ENCODE measurements at regions not wholly inside any gene's neighbourhood (a gene's known extent, or its start where the extent isn't known, plus 50 kb on each side); places are given as distances from the start of the nearest gene placed in this dataset.
"Not testable (repeated sequence)": the region's sequence is repeated elsewhere in the genome, so short reads cannot be mapped to it uniquely, and the experiment has no call there.

DNA sequence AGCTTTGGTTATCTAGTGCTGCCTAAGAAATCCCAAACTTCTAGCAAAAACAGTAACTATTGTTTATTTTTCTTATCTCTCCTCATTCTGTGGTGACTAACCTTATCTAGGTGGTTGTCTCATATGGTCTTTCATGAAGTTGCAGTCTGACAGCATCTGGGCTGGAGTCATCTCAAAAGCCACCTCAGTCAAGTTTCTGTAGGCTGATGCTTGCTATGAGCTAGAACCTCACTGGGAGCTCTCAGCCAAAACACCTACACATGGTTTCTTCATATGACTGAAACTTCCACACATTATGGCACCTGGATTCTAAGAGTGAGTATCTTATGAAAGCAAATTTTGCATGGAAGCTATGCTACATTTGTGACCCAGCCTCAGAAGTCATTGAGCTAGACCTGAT lies 596.4 kb upstream of the VRK2 start:
- DNase-seq, result no peak

DNA sequence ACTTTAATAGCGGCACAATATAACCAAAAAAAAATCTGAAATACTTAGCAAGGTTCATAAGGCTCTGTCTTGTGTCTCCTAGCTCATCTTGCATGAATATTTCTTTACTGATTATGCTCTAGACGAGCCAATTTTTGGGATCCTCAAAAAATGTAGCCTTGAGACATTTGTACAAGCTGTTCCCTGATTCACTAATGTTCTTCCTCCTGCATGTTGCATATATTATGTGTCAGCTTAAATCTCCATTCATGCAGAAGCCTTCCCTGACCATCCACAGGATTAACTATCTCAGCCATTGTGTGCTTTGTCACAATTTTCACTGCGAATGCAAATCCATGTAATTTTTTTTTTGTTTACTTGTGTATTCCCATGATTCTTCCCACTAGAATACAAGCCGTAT lies 594.0 kb upstream of the VRK2 start:
- no peak for DNase-seq

DNA sequence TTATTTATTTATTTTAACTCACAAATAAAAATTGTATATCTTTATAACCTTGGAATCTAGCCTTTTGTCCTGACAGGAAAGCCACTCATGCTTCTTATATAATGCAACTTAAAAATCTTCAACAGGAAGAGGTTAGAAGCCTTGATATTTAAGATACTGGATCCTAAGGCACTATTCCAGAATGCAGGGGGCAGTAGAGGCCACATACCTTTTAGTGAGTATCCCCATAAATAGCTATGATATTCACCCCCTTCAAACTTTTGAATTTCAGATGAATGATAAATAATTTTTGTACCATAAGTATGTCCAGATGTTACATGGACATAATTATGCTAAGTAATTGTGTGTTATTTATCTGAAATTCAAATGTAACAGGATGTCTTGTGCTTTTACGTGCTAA lies 592.7 kb upstream of the VRK2 start:
- no peak for DNase-seq

DNA sequence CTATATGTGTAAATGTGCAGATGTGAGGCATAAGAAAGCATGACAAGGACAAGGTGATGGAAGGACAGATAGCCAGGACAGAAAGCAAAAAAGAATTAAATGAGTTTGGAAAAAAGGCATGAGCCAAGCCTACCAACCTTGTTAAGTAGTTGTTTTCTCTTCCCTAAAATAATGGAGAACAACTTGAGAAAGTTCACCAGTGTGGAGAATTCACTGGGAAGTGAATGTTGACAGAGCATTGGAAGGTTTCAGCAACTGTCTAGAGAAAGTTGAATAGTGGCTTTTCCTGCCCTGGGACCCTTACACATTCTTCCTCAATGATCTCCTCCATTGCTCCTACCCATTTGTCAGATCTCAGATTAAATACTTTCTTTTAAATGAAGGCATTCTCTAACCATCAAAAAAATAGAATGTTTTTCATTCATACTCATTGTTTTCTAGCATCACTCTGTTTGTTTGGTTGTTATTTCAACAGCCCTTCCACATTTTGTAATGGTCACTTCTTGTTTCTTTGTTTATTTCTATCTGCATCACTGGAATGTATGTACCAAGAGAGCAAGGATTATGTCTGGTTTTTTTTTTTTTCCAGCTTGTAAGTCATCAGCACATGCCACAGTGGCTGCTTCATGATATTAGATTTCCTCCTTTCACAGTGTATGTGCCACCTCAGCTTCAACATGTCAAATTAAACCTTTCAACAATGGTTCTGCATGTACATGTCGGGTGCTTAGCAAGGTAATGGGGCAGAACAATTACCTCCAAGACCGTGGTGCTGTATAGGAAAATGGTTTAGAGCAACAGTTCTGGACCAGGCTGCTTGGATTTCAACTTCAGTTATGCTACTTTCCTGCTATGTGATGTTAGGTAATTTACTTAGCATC lies 586.0 kb upstream of the VRK2 start:
- no peak for DNase-seq

DNA sequence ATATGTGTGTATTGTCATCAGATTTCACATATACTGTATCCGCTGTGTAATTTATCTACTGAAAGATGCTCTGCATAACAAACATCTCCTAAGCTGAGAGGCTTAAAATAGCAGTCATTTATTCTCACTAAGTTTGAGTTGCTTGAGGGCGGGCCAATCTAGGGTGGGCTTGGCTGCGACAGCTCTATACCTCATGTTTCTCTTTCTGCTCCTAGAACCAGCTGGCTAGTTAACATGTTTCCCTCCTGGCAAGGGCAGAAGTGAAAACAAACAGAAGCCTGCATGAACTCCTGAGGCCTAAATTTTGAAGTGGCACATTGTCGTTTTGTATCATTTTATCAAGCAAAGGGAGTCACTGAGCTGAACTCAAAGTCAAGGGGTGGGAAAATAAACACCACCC lies 585.0 kb upstream of the VRK2 start:
- DNase-seq, result no peak

DNA sequence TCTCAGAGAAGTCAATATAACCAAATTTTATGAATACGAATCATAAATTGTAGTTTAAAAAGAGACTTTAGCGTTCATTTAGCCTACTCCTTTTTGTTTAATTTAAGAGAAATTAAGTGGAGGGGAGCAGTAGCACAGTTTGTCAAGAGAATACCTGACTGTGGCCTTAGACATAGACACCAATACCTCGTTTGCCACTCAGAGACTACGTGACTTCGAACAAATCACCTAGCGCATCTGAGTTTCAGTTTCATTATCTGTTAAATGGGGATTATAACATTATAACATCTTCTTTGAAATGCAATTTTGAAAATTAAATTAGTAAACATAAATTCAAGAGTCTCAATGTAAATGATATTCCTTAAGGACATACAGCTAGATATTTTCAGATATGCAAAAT lies 581.5 kb upstream of the VRK2 start:
- DNase-seq, result no peak

DNA sequence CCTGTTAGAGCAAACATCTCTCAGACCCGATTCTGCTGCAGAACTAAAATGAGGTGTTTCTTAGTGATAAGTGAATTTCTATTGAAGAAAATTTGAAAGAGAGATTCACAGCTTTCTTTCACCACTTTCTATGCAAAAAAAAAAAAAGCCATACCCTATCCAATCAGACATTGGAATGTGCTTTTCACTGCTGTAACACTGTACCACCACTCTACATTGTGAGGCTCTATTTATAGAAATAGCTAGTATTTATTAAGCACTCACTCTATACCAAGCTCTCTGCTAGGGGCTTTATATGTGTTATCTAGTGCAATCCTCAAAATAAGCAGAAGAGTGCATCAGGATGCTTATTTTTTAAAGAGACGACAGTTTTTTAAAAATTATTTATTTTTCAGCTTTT lies 580.6 kb upstream of the VRK2 start:
- DNase-seq, result no peak

DNA sequence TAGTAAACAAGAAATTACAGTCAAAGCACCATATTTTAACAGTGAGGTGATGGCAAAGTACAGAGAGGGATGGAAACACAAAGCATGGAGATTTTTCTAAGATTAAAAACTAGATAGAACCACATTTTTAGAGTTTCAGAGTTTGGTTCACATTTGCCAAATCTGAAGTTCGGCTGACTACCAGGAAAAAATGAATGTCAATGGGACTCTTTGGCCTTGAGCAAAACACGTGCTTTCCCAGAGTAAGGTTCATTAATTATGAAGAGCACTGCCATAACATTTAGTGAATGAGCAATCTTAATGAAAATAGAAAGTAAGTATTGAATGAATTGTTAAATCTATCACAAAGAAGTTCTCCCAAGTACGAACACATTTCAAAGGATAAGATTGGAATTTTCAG lies 571.2 kb upstream of the VRK2 start:
- DNase-seq, result no peak

DNA sequence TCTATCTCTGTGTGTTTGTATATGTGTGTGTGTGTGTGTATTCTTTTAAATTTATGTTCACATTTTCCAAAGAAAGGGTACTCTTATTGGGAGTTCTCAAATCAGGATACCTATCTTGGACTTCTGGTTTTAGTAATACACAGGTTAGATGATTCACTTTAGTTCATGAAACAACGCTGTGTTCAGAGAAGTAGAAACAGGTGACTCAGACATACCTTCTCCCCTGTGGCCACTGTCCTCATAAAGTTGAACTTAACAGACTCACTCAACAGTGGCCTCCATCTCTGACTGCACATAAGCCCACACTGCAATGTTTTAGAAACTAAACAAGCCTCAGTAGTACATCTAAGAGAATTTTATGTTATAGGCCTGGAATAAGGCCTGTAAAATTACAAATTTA lies 566.6 kb upstream of the VRK2 start:
- DNase-seq, result no peak

DNA sequence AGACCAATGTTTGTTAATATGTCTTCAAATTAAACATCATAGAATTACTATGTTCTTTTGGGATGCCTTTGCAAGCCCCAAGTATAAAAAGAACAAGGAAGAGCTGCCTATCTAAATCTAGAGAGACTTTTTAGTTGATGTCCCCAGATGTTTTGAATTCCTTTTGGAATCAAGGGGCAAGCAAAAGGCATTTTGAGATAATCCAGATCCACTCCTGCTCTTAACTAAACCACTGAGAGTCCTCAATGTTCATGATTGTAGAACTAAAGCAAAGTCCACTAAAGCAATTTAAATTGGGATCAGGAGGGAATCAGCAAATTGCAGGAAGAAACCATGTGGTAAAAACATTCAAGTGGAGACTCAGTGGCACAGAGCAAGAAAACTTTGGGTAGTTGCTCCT lies 558.5 kb upstream of the VRK2 start:
- no peak for DNase-seq

DNA sequence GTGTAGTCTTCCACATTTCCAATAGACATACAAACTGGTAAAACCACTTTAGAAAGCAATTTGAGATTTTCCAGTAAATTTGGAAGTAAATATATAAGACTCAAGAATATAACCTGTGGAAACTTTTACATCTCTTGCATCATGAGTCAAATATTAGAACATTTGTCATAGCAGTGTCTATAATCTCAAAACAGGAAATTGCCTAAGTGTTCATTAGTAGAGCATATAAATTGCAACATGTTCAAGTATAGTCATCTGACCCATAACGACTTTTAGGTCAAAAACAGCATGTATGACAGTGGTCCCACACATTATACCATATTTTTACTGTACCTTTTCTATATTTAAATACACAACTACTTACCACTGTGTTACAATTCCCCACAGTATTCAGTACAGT lies 555.9 kb upstream of the VRK2 start:
- DNase-seq, result no peak

DNA sequence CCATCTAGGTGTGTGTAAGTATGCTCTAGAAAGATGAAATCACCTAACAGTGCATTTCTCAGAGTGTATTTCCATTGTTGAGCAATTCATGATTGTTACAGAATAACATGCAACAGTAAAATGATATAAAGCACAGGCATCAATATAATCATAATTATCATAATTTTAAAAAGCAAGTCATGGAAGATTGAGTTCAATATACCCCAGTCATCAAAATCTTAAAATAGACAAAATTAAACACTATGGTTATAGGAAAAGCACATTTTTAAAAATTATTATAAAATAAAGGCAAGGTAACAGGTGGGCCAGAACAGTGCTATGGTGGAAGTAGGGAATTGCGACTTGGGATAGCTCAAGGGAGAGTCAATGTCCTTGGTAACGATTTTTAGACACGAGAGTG lies 555.4 kb upstream of the VRK2 start:
- no peak for DNase-seq

DNA sequence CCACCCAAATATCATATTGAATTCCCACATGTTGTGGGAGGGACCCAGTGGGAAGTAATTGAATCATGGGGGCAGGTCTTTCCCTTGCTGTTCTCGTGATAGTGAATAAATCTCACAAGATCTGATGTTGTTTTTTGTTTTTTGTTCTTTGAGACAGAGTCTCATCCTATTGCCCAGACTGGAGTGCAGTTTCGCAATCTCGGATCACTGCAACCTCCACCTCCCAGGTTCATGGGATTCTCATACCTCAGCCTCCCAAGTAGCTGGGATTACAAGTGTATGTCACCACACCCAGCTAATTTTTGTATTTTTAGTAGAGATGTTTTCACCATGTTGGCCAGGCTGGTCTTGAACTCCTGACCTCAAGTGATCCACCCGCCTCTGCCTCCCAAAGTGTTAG lies 552.6 kb upstream of the VRK2 start:
- DNase-seq, result not testable (repeated sequence)

DNA sequence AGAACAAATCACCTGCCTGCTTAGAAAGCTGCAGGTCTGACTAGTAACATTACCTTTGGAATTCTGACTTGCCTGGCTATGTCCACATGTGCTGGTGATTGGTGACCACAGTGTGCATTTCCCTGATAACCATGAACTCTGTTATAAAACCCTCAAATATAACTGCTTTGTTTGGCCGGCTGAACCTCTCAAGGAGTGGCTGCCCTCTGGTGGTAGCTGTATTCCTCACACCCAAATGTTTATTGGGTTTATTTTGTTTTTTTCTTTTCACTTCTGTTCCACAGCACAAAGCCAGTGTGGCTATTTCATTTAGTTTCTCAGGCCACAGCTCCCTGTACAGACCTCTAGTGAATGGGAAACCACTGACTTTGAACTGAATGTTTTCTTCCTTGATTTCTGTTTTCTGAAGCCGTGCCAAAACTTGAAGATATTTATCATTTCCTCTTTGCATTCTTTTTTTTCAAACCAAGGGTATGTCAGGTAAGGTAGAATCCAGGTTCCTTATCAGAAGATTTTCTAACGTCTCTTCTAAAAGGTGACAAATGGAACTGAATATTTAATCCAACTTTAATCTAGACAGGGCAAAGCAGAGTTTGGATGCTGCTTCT lies 549.0 kb upstream of the VRK2 start:
- DNase-seq, result no peak

DNA sequence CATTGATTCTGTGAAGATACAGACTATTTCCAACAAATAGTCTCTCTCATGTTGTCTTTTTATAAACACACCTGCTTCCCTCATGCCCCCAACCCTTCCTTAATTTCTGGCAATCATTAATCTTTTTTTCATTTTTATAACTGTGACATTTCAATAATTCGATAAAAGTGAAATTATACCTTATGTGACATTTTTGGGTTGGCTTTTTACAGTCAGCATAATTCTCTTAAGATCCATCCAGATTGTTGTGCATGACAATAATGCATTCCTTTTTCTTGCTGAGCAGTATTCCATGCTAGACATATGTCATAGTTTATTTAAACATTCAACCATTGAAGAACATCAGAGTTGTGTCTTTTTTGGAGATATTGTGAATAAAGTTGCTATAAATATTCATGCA lies 541.8 kb upstream of the VRK2 start:
- no peak for DNase-seq

DNA sequence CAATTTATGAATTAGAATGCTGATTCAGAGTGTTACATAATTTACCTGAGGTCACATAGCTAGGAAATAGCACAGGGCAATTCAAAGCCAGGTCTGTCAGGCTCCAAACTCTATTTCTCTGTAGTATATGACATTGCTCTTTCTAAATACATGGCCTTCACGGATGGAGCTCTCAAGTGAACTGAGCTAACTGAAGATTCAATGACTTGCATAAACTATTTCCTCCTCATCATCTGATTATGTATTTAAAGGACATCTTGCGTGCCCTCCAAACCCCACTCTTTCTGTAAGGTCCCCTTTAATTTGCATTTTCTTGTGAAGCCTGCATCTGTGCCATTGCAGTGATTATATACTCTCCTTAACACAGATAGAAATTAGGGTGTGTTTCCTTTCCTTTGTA lies 537.4 kb upstream of the VRK2 start:
- no peak for DNase-seq

DNA sequence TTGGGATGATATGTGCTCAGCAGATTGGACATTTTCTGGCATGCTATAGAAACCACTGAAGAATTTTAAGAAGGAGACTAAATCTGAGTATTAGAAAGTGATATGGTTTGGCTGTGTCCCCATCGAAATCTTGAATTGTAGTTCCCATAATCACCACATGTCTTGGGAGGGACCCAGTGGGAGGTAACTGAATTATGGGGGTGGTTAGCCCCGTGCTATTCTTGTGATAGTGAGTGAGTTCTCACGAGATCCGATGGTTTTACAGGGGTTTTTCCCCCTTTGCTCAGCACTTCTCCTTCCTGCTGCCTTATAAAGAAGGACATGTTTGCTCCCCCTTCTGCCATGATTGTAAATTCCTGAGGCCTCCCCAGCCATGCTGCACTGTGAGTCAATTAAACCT lies 535.9 kb upstream of the VRK2 start:
- DNase-seq, result no peak

DNA sequence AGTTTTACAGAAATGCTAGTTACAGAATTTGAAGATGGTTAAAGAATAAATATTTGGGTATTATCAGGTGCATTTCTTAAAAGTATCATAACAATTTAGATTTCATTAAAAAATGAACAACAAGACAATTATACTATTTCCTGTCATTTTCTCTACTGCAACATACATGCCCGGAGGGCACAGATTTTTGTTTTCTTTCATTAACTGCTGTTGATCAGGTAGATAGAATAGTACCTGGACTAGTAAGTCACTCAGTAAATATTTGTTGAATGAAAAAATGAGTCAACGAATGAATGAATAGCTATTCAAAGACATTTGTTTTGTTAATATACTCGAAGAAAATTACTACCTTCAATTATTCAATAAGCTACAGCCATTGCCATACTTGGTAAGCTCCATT lies 531.2 kb upstream of the VRK2 start:
- DNase-seq, result no peak

DNA sequence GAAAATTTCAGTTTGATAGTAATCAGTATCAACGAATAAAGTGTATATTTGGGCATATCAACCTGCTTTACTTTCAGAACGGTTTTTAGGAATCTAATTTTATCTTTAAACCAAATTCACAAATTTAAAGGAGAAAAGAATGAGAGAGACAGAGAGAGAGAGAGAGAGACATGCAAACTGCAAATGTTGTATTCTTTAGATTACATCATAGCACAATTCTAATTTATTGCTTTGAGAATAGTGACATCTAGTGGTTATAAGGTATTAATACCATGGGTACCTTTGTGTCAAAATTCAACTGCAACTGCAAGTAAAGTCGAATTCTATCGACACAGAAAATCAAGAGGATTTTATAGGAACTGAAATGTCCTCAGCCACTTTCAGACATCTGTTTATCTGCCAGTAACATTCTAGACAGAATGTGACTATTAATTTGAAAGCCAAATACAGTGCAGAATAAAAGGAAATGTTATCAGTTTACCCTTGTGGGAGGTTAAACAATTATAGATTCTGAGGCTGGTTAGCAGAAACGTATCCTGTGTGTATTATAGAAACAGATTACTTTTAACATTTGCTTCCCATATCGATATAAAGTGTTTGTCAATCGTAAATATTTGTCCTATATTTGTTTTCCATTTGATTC lies 529.8 kb upstream of the VRK2 start:
- DNase-seq, result no peak

DNA sequence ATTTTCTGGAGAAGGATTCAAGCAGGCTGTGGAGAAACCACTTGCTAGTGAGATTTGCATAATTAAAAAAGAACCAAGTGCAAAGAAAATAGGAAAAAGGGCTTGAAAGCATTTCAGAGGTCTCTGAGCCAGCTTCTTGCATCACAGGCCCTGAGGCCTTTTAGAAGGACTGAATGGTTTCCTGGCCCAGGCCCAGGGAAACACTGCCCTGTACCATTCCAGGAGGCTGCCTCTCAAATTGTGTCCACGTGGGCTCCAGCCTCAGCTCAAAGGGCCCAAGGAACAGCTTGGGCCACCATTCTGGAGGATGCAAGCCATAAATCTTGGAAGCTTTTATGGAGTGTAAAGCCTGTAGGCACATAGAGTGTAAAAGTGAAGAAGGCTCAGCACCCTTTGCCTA lies 523.3 kb upstream of the VRK2 start:
- DNase-seq, result no peak

DNA sequence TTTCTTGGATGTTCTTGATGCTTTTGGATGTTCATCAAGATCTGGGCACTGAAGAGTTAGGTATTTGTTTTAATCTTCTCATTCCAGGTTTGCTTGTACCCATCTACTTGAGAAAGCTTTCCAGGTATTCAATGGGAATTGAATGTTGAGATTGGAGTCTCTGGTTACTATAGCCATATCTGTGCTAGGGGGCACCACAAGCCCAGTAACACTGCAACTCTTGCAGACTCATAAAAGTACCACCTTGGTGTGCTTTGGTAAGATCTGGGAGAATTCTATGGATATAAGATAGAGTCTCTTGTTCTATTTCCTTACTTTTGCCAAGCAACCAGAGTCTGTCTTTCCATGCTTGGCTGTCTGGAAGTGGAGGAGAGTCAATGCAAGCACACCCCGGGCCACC lies 518.9 kb upstream of the VRK2 start:
- DNase-seq, result no peak

DNA sequence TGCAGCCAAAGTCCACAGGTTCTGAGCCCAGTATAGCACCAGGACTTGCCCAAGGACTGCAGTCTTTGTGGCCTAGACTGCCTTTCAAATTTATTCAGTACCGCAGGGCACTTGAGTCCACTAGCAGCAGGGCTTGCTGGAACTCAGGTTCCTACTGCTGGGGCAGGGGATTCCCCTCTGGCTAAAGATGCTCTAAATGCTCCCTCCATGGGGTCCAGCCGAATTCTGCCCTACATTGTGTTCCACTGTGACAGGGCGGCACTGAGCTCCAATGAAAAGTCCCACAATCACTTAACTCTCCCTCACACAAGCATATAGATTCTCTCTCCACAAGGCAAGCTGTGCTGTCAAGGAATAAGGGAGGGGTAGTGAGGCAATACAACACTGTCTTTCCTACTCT lies 518.1 kb upstream of the VRK2 start:
- no peak for DNase-seq

DNA sequence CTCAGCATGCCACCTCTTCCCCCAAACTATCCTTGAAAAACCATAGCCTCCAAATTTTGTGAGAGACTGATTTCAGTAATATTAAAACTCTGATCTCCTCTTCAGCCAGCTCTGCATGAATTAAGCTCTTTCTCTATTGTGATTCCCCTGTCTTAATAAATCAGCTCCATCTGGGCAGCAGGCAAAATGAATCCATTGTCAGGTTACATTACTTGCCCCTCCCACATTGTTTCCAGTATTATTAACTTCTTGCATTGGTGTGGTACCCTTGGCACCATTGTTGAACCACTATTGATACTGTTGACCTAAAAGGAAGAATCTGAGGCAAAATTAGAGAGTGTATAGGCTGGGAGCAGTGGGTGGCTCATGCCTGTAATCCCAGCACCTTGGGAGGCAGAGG lies 512.2 kb upstream of the VRK2 start:
- no peak for DNase-seq

DNA sequence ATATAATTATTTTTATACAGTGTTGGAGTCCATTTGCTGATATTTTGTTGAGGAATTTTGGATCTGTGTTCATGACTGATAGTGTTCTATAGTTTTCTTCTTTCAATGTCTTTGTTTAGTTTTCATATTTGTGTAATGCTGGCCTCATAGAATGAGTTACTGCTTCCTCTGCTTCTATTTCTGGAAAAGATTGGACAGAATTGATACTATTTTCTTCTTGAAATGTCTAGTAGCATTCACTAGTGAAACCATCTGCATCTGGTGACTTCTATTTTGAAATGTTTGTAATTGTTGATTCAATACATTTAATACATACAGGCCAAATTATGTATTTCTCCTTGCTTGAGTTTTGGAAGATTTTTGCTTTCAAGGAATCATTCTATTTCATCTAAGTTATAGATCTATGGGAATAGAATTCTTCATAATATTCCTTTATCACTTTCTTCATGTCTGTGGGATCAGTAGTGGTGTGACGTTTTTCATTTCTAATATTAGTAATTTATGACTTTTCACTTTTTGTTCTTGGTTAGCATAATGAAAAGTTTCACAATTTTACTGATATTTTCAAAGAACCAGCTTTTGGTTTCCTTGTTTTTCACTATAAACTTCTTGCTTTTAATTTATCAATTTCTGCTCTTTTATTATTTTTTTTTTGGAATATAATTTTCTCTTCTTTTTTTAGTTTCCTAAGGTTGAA lies 509.9 kb upstream of the VRK2 start:
- no peak for DNase-seq
